ENCODE measurements at regions not wholly inside any gene's neighbourhood (a gene's known extent, or its start where the extent isn't known, plus 50 kb on each side); places are given as distances from the start of the nearest gene placed in this dataset.

GRCh38 chr10:43986374-43986773 lies 337.7 kb upstream of the ZNF32 start:
- TF ChIP-seq TAF1 (IDR thresholded peaks at IDR 0.05; ENCODE audit: borderline replicate concordance, low read depth, low read length), result no peak
- no peak for TF ChIP-seq POLR2AphosphoS5 (IDR thresholded peaks at IDR 0.05; ENCODE audit: low read depth, low read length)

All from GM12892 (cell line).